Astrocyte (in vitro differentiated cells and primary cell): ENCODE measurements at regions not wholly inside any gene's neighbourhood (a gene's known extent, or its start where the extent isn't known, plus 50 kb on each side); places are given as distances from the start of the nearest gene placed in this dataset.

ENCODE experiments used
- CTCF ChIP-seq: IDR thresholded peaks from 2 replicates; pipeline ENCODE4 v1.5.1; 2011; ENCODE audit warnings: low read depth, mild to moderate bottlenecking, inconsistent platforms, low read length, moderate library complexity; ENCODE audit not compliant: insufficient read depth
- EZH2 ChIP-seq: IDR thresholded peaks from 2 replicates; pipeline ENCODE4 v1.6.1; 2012; ENCODE audit warnings: mild to moderate bottlenecking, low read length, inconsistent platforms; ENCODE audit not compliant: insufficient read depth

GRCh38 chr7:149624006-149624405 is 126.4 kb upstream of the ZNF746 start:
- TF ChIP-seq CTCF (no peak), EZH2 (no peak)
